ENCODE measurements at regions not wholly inside any gene's neighbourhood (a gene's known extent, or its start where the extent isn't known, plus 50 kb on each side); places are given as distances from the start of the nearest gene placed in this dataset.

DNA sequence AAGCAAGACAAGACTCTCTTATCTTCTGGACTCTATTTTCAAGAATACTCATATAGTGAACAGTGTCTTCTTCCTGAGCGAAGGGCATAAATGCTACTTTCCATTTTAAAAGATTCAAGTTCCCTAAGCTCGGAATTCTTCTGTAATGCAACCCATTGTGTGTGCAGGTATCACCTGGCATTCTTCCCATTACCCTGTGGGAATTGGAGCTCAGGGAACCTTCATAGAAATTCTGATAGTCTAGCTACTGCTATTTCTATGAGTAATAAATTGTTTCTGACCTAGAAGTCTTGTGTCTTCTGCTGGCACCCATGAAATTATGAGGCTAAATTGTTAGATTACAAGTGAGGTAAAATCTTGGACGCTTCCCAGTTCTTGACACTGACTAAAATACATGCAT, 324.1 kb upstream of the DIPK2B start:
- H3K4me1 ChIP-seq: no peaks in the 10 kb centered on the region
- no peak overlapping the region for H3K27ac ChIP-seq
- H3K9me3 ChIP-seq: no peaks in the 10 kb centered on the region
- no peak overlapping the region for H3K4me2 ChIP-seq
- FAIRE-seq (no peak), DNase-seq (ENCODE audit: low read depth in 1 of 2, low spot score in 1 of 2) (no peak), ATAC-seq (no peak)
- WGBS (ENCODE audit: missing lambda C conversion rate): 69% methylated on average over 3 of the region's 3 CpGs
- ChIA-PET CTCF (no interaction called here), POLR2A (no interaction called here)
- H3K4me3 ChIP-seq: no peak overlapping the region
- TF ChIP-seq BHLHE40 (IDR thresholded peaks at IDR 0.05; ENCODE audit: low read depth, low read length): no peak
- no peak for TF ChIP-seq HOXB13 (CRISPR knock-in tag; IDR thresholded peaks at IDR 0.05; ENCODE audit: low read depth)
- TF ChIP-seq, protein P1, sequence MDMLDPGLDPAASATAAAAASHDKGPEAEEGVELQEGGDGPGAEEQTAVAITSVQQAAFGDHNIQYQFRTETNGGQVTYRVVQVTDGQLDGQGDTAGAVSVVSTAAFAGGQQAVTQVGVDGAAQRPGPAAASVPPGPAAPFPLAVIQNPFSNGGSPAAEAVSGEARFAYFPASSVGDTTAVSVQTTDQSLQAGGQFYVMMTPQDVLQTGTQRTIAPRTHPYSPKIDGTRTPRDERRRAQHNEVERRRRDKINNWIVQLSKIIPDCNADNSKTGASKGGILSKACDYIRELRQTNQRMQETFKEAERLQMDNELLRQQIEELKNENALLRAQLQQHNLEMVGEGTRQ (IDR thresholded peaks at IDR 0.05): no peak
- TF ChIP-seq FOSL2 (IDR thresholded peaks at IDR 0.05): no peak
- no peak for TF ChIP-seq FOSL2 (CRISPR knock-in tag; IDR thresholded peaks at IDR 0.05)
- TF ChIP-seq, protein P2, sequence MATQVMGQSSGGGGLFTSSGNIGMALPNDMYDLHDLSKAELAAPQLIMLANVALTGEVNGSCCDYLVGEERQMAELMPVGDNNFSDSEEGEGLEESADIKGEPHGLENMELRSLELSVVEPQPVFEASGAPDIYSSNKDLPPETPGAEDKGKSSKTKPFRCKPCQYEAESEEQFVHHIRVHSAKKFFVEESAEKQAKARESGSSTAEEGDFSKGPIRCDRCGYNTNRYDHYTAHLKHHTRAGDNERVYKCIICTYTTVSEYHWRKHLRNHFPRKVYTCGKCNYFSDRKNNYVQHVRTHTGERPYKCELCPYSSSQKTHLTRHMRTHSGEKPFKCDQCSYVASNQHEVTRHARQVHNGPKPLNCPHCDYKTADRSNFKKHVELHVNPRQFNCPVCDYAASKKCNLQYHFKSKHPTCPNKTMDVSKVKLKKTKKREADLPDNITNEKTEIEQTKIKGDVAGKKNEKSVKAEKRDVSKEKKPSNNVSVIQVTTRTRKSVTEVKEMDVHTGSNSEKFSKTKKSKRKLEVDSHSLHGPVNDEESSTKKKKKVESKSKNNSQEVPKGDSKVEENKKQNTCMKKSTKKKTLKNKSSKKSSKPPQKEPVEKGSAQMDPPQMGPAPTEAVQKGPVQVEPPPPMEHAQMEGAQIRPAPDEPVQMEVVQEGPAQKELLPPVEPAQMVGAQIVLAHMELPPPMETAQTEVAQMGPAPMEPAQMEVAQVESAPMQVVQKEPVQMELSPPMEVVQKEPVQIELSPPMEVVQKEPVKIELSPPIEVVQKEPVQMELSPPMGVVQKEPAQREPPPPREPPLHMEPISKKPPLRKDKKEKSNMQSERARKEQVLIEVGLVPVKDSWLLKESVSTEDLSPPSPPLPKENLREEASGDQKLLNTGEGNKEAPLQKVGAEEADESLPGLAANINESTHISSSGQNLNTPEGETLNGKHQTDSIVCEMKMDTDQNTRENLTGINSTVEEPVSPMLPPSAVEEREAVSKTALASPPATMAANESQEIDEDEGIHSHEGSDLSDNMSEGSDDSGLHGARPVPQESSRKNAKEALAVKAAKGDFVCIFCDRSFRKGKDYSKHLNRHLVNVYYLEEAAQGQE (IDR thresholded peaks at IDR 0.05): no peak
- no peak for TF ChIP-seq RCOR1 (IDR thresholded peaks at IDR 0.05; ENCODE audit: low read depth, low read length)
- TF ChIP-seq NR3C1 (IDR thresholded peaks at IDR 0.05): no peak
- TF ChIP-seq FOSB (CRISPR knock-in tag; IDR thresholded peaks at IDR 0.05): no peak
- TF ChIP-seq CHD2 (IDR thresholded peaks at IDR 0.05; ENCODE audit: low read length, partially characterized antibody): no peak
- TF ChIP-seq, protein P3, sequence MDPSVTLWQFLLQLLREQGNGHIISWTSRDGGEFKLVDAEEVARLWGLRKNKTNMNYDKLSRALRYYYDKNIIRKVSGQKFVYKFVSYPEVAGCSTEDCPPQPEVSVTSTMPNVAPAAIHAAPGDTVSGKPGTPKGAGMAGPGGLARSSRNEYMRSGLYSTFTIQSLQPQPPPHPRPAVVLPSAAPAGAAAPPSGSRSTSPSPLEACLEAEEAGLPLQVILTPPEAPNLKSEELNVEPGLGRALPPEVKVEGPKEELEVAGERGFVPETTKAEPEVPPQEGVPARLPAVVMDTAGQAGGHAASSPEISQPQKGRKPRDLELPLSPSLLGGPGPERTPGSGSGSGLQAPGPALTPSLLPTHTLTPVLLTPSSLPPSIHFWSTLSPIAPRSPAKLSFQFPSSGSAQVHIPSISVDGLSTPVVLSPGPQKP (IDR thresholded peaks at IDR 0.05; ENCODE audit: low read depth, low read length): no peak

DNA sequence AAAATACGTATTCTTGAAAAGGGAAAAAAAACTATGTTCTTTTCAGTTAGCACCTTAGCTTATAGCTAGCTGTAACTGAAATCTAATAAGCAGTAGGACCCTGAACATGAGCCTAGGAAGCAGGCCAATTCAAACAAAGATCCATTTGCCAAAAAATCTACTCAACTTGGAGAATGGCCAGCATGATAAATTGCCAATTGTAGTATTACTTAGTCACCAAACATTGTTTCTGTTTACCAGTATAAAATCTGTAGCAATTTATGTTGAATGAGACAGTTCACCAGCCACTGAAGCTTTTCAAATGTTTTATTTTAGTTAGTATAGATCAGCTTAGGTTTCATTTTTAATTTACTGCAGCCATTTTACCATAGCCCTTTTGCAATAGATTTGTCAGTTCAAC, 323.6 kb upstream of the DIPK2B start:
- FAIRE-seq: peak; percentile 94
- CTCF ChIA-PET: interaction anchor here (0.6 kb wide), 1 partner anchor 45 kb away, joined by 3 read pairs; no protein-coding TSS in a partner anchor
- DNase-seq (ENCODE audit: low read depth in 1 of 2, low spot score in 1 of 2): no peak
- no peak for ATAC-seq
- WGBS (ENCODE audit: missing lambda C conversion rate): 100% methylated on average over 1 of the region's 1 CpG
- TF ChIP-seq ZFP36 (IDR thresholded peaks at IDR 0.05; ENCODE audit: borderline replicate concordance, partially characterized antibody): no peak
- TF ChIP-seq EHMT2 (IDR thresholded peaks at IDR 0.05; ENCODE audit: low read depth): no peak
- TF ChIP-seq FOXS1 (CRISPR knock-in tag; IDR thresholded peaks at IDR 0.05): no peak
- no peak for TF ChIP-seq POLR2AphosphoS2 (conservative IDR thresholded peaks at IDR 0.05; ENCODE audit: low read length)
- TF ChIP-seq HOXA7 (CRISPR knock-in tag; IDR thresholded peaks at IDR 0.05): no peak
- TF ChIP-seq ESRRA (IDR thresholded peaks at IDR 0.05; ENCODE audit: borderline replicate concordance, low read length): no peak
- no peak for TF ChIP-seq TFCP2L1 (CRISPR knock-in tag; IDR thresholded peaks at IDR 0.05)
- no peak for TF ChIP-seq HEYL (CRISPR knock-in tag; IDR thresholded peaks at IDR 0.05)
- no peak for TF ChIP-seq CHD4 (IDR thresholded peaks at IDR 0.05; ENCODE audit: borderline replicate concordance)
- TF ChIP-seq RAD21 (conservative IDR thresholded peaks at IDR 0.05 in 1 of 2, IDR thresholded peaks at IDR 0.05 in 1 of 2): no peak
- TF ChIP-seq, protein P4, sequence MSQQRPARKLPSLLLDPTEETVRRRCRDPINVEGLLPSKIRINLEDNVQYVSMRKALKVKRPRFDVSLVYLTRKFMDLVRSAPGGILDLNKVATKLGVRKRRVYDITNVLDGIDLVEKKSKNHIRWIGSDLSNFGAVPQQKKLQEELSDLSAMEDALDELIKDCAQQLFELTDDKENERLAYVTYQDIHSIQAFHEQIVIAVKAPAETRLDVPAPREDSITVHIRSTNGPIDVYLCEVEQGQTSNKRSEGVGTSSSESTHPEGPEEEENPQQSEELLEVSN (IDR thresholded peaks at IDR 0.05; ENCODE audit: borderline replicate concordance, low read depth): no peak
- no peak for TF ChIP-seq ZSCAN20 (CRISPR knock-in tag; IDR thresholded peaks at IDR 0.05)
- TF ChIP-seq POLR2A (IDR thresholded peaks at IDR 0.05; ENCODE audit: low read length): no peak
- TF ChIP-seq, protein P5, sequence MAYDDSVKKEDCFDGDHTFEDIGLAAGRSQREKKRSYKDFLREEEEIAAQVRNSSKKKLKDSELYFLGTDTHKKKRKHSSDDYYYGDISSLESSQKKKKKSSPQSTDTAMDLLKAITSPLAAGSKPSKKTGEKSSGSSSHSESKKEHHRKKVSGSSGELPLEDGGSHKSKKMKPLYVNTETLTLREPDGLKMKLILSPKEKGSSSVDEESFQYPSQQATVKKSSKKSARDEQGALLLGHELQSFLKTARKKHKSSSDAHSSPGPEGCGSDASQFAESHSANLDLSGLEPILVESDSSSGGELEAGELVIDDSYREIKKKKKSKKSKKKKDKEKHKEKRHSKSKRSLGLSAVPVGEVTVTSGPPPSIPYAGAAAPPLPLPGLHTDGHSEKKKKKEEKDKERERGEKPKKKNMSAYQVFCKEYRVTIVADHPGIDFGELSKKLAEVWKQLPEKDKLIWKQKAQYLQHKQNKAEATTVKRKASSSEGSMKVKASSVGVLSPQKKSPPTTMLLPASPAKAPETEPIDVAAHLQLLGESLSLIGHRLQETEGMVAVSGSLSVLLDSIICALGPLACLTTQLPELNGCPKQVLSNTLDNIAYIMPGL (CRISPR knock-in tag; IDR thresholded peaks at IDR 0.05; ENCODE audit: borderline replicate concordance): no peak
- TF ChIP-seq JUN (IDR thresholded peaks at IDR 0.05): no peak
- H3K27ac ChIP-seq: no peak overlapping the region
- no peaks in the 10 kb centered on the region for H3K4me1 ChIP-seq
- no peak overlapping the region for H3K4me2 ChIP-seq
- no peaks in the 10 kb centered on the region for H3K9me3 ChIP-seq
- POLR2A ChIA-PET: no interaction called here
- H3K4me3 ChIP-seq: no peak overlapping the region
